HG02852 (cell line): ENCODE measurements at regions not wholly inside any gene's neighbourhood (a gene's known extent, or its start where the extent isn't known, plus 50 kb on each side); places are given as distances from the start of the nearest gene placed in this dataset.

Experiments
- ATAC-seq: cut with Tn5 transposase; IDR thresholded peaks from one replicate; pipeline ENCODE4 v1.9.1; 2021; ENCODE audit warnings: mild to moderate bottlenecking, moderate library complexity; ENCODE audit not compliant: unreplicated experiment

DNA sequence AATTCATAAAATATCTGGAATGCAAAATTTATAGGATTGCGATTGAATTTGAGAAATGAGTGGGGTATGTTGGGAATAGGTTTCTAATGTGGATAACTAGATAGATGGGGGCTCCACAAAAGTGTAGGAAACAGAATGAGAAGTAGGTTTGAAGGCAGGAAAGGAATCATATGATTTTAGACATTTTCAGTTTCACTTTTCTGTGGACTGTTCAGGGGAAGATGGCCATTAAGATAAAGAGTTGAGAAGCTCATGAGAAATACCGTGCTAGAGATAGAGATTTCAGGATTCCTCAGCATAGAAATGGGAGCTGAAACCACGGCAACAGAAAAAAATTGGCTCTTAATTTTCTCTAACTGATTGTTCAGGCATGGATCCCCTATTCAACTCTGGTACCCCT, 163.4 kb upstream of the CD180 start:
- ATAC-seq, result no peak

DNA sequence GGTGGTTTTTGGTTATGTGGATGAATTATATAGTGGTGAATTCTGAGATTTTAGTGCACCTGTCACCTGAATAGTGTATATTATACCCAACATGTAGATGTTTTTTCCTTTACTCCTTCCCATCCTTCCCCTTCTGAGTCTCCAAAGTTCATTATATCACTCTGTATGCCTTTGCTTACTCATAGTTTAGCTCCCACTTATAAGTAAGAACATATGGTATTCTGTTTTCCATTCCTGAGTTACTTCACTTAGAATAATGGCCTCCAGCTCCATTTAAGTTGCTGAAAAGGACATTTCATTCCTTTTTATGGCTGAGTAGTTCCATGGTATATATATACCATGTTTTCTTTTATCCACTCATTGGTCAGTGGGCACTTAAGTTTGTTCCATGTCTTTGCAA, 161.6 kb upstream of the CD180 start:
- no peak for ATAC-seq

DNA sequence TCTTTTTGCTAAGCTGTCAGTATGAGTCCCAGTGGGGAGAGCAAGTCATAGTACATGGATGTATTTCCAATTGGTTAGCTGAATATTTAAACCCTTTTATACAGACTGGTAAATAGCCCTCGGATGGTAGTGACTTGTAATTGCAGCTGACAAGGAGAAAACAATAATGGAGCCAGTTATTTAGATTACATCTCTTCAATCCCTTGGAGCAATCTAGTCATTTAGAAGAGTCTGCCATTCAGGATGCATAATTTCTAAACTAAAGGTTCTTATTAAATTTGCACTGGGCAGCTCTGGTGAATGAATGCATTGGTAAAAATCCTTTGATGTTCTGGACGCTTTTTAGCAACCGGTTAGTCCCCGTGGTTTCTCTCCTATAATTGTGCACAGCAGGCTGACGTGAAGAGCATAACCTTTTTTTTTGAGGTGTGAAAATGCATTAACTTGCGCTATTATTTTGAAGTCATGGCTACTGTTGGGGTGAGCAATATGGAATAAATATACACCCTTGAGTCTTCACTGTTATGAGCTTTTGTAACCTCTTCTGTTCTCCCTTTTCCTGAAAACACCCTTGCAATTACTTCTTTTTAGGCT, 158.6 kb upstream of the CD180 start:
- ATAC-seq, result no peak

DNA sequence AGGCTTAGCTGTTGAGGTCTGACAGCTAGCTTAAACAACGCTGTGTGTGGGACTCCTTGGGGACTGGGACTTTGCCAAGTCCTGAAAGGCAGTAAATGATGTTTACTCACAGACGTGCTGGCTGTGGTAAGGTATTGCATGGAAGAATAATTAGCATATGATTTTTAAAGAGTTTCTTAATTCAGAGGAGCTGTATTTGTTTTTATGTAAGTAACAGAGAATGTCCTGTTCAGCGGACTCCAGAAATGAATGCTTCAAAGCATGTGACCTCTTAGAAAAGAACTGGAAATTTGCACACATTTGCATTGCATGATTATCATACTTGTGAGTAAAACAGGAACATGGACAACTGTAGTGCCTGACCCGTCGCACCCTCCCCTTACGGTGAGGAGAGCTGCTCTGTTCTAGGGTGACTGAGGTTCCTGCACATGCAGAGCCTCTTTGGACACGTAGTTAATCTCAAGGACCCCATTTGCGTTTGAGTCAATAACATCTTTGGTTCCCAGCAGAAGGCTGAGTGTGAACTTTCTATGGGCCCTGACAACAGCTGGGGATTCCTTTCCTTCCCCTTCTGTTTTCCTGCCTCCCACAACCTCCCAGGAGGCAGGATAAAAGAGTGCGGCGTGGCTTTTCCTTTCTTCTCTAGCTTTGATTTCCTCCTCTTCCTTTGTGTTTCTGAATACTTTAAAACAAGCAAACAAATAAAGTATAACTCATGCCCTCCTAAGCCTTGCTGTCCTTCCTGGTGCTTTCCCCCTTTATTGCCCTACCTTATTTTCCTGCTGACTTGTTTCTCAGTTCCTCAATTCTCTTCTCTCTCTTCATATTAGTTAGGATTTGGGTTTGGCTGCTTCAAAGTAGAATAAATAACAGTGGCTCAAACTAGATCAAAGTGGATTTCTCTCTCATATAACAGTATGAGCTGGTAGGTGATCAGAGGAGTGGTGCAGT, 157.2 kb upstream of the CD180 start:
- ATAC-seq, result no peak

GRCh38 chr5:67350618-67351201, 154.1 kb upstream of the CD180 start:
- no peak for ATAC-seq

GRCh38 chr5:67350185-67350584, 153.6 kb upstream of the CD180 start:
- no peak for ATAC-seq

- no peak for ATAC-seq
Measured at GRCh38 chr5:67347821-67348220, 151.2 kb upstream of the CD180 start.

GRCh38 chr5:67346611-67347010, 150.0 kb upstream of the CD180 start:
- no peak for ATAC-seq

- no peak for ATAC-seq
Measured at GRCh38 chr5:67344870-67345269, 148.3 kb upstream of the CD180 start.

- no peak for ATAC-seq
Measured at GRCh38 chr5:67343835-67344234, 147.2 kb upstream of the CD180 start.

DNA sequence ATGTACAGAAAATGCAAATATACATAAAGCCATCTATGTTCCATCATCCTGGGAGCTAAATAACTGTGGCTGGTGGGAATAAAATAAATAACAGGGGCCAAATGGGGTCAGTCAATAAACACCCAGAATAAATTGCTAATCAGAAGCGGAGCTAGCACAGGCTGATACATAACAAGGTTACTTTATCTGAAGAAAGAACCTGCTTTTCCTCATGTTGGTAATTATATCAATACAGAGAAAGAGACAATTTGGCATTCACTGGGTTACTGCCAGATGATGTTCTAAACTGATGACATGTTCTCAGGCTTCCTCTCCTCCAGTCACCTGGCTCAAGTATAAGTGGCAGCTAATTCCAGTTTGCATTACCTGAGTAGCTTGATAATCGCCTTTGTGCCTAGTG, 144.9 kb upstream of the CD180 start:
- ATAC-seq, result no peak

DNA sequence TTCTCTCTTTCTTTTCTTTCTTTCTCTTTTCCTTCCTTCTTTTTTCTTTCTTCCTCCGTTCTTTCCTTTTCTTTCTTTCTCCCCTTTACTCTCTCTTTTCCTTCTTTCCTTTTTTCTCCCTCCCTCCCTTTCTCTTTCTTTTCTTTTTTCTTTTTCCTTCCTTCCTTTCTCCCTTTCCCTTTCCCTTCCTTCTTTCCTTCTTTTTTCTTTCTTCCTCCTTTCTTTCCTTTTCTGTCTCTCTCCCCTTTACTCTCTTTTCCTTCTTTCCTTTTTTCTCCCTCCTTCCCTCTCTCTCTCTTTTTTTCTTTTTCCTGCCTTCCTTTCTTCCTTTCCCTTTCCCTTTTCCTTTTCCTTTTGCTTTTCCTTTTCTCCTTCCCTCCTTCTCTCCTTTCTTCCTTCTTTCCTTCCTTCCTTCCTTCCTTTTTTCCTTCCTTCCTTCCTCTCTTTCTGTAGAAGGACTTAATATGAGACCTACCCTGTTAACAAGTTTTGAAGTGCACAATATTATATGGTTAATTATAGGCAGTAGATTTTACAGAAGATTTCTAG, 142.7 kb upstream of the CD180 start:
- no peak for ATAC-seq

- ATAC-seq, result no peak
Measured at GRCh38 chr5:67338421-67338820, 141.8 kb upstream of the CD180 start.

GRCh38 chr5:67337751-67338150, 141.2 kb upstream of the CD180 start:
- ATAC-seq, result no peak

DNA sequence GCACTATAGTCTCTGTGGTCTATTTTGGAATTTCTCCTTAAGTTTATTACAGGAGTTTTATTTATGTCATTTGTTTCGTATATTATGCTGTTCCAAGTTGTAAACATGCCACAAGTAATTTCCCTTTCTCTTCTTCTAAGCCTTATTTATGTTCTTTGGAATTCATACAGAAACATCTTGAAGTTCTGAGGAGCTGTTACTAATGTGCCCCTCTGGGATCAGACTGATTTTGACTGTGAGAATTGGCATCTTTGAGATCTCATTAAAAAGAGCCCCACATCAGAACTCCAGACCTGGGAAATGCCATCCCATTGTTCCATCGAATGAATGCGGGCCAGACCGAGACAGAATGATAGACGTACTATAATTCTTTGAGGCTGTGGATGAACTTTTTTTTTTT, 138.8 kb upstream of the CD180 start:
- no peak for ATAC-seq

GRCh38 chr5:67334373-67334772, 137.8 kb upstream of the CD180 start:
- no peak for ATAC-seq

- ATAC-seq, result no peak
Measured at GRCh38 chr5:67333171-67333570, 136.6 kb upstream of the CD180 start.

DNA sequence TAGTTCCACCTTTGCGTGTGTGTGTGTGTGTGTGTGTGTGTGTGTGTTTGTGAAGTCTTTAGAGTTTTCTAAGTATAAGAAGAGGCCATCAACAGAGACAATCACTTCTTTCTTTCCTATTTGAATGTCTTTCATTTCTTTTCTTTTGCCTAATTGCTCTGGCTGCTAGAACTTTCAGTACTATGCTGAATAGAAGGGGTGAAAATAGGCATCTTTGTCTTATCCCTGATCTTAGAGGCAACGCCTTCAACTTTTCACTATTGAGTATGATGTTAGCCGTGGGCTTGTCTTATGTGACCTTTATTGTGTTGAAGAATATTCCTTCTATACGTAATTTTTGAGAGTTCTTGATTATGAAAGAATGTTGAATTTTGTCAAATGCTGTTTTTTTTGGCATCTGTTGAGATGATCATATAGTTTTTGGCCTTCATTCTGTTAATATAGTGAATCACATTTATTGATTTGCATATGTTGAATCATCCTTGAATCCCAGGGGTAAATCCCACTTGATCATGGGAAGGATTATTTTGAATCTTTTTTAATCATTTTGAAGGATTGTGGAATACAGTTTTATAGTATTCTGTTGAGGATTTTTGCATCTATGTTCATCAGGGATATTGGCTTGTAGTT, 134.8 kb upstream of the CD180 start:
- ATAC-seq, result no peak

DNA sequence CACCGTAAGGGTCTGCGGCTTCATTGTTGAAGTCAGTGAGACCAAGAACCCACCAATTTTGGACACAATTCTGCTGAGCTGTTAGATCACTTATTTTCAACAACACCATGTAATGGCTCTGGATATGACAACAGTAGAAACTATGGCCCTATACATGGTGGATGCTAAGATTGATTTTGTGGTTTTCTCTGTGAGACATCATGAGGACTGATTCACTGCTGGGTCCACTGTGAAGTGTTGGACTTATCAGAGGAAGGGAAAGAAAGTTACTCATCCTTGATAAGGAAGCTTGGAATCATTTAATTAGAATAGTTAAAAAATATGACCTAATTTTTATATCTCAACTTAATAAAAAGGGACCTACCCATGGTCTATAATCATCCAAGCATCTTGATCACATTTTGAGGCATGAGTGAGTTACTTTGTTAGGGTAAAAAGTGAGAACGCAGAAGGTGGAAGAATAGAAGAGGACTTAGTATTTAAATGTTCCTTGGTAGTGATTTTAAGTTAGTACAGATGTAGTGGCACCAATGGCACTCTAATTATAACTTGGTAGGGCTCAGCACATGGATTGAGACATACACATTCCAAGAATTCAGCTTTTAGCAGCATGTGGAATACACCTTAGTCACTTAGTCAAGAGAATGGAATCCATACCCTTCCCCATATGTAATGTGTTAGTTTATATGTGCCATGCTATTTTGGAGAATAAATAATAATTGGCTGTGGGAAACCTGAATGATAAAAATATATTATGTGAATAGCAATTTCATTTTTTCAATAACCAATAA, 123.5 kb upstream of the CD180 start:
- ATAC-seq, result no peak

DNA sequence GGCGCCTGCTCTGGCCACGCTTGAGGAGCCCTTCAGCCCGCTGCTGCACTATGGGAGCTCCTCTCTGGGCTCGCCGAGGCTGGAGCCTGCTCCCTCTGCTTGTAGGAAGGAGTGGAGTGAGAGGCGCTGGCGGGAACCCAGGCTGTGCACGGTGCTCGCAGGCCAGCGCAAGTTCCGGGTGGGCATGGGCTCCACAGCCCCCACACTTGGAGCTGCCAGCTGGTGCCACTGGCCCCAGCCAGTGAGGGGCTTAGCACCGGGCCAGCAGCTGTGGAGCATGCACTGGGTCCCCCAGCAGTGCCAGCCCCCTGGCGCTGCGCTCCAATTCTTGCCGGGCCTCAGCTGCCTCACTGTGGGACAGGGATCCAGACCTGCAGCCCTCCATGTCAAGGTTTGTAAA, 122.1 kb upstream of the CD180 start:
- ATAC-seq, result no peak

- ATAC-seq, result no peak
Measured at GRCh38 chr5:67317603-67318002, 121.0 kb upstream of the CD180 start.
